ENCODE measurements at regions not wholly inside any gene's neighbourhood (a gene's known extent, or its start where the extent isn't known, plus 50 kb on each side); places are given as distances from the start of the nearest gene placed in this dataset.

DNA sequence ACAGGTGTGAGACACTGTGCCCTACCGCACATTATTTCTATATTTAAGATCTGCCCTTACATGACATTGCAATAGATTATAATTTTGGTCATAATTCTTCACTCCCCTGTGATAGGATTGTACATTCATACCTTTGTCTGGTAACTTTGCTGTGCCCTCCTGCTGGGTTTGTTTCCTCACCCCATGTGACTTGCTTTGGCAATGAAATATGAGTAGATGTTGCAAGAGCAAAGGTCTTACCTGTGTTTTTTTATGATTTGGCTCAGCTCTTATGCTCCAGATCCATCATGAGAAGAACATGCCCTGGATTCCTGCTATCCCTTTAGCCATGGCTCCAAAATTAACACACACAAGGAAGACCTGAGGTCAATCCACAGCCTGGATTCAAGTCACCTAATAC is 137.7 kb upstream of the EOMES start:
- DNase-seq (ENCODE audit: low read depth) = no peak
- TF ChIP-seq, protein P1, sequence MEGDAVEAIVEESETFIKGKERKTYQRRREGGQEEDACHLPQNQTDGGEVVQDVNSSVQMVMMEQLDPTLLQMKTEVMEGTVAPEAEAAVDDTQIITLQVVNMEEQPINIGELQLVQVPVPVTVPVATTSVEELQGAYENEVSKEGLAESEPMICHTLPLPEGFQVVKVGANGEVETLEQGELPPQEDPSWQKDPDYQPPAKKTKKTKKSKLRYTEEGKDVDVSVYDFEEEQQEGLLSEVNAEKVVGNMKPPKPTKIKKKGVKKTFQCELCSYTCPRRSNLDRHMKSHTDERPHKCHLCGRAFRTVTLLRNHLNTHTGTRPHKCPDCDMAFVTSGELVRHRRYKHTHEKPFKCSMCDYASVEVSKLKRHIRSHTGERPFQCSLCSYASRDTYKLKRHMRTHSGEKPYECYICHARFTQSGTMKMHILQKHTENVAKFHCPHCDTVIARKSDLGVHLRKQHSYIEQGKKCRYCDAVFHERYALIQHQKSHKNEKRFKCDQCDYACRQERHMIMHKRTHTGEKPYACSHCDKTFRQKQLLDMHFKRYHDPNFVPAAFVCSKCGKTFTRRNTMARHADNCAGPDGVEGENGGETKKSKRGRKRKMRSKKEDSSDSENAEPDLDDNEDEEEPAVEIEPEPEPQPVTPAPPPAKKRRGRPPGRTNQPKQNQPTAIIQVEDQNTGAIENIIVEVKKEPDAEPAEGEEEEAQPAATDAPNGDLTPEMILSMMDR (conservative IDR thresholded peaks at IDR 0.05; ENCODE audit: low read depth, low read length) = no peak
- H3K4me3 ChIP-seq (ENCODE audit: low read length) = no peak overlapping the region

GRCh38 chr3:27861046-27862036 is 139.2 kb upstream of the EOMES start:
- H3K4me3 ChIP-seq (ENCODE audit: low read length) = no peak overlapping the region
- TF ChIP-seq, protein P1 (conservative IDR thresholded peaks at IDR 0.05; ENCODE audit: low read depth, low read length) = no peak
- DNase-seq (ENCODE audit: low read depth) = no peak

GRCh38 chr3:27865731-27866130 is 143.6 kb upstream of the EOMES start:
- TF ChIP-seq, protein P1 (conservative IDR thresholded peaks at IDR 0.05; ENCODE audit: low read depth, low read length) = no peak
- no peak overlapping the region for H3K4me3 ChIP-seq (ENCODE audit: low read length)
- no peak for DNase-seq (ENCODE audit: low read depth)

DNA sequence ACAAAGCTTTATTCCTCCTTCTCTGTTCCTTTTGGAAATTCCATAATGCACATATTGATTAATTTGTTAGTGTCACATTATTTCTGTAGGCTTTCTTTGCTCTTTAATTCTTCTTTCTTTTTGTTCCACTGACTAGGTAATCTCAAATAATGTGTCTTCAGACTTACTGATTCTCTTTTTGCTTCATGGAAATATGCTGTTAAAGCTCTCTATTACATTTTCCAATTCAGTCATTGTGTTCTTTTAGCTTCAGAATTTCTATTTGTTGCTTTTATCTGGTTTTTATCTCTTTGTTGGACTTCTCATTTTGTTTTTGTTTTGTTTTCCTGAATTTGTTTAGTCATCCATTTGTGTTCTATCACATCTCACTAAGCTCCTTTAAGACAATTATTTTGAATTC is 147.0 kb upstream of the EOMES start:
- no peak for DNase-seq (ENCODE audit: low read depth)
- no peak overlapping the region for H3K4me3 ChIP-seq (ENCODE audit: low read length)
- TF ChIP-seq, protein P1 (conservative IDR thresholded peaks at IDR 0.05; ENCODE audit: low read depth, low read length) = no peak

DNA sequence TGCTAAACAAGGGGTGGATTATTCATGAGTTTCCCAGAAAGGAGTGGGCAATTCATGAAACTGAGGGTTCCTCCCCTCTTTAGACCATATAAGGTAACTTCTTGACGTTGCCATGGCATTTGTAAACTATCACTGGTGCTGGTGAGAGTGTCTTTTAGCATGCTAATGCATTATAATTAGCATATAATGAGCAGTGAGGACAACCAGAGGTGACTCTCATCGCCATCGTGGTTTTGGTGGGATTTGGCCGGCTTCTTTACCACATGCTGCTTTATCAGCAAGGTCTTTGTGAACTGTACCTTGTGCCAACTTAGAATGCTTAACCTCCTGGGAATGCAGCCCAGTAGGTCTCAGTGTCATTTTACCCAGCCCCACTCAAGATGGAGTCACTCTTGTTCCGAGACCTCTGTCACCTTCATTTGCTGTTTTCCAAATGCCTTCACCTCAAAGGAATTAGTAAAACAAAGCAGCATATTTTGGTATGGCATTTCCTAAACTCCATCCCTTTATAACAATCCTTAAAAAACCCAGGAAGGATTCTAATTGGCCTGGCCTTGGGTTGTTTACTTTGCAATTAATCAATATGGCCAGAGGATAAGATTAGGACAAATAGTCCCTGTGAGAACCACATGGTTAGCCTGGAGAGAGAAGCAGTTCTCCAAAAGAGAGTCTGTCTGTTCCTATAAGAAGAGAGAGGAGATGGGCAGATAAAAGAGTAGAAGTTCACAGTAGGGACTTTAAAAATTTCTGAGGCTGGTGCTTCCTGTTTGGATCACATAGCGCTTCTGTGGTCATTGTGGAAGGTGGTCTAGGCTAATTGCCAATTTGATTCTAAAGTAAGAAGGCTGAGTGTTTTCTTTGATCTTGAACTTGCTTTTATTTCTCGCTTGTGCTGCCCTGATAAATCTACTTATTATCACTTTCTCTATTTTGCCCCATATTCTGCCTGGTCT is 155.2 kb upstream of the EOMES start:
- no peak overlapping the region for H3K4me3 ChIP-seq (ENCODE audit: low read length)
- TF ChIP-seq, protein P1 (conservative IDR thresholded peaks at IDR 0.05; ENCODE audit: low read depth, low read length) = no peak
- DNase-seq (ENCODE audit: low read depth) = no peak

DNA sequence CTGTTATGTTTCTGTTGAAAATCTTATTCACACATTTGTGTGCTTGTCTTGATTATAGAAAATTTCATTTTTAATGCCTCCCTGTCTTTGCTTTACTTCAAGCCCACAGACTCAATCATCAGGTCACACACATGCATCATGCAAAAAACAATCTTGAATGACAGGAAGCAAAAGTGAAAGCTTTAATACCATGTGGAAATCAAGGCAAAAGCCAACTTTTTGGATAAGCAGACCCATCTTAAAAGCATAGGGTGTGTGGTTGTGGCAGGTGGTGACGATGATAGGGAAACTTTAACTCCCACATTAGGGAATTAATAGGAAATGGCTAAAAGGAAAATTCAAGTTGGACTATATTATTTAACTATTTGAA is 155.9 kb upstream of the EOMES start:
- H3K4me3 ChIP-seq (ENCODE audit: low read length) = no peak overlapping the region
- TF ChIP-seq, protein P1 (conservative IDR thresholded peaks at IDR 0.05; ENCODE audit: low read depth, low read length) = no peak
- DNase-seq (ENCODE audit: low read depth) = no peak
